Stimulated activated CD4-positive, alpha-beta T cell treated with anti-CD3 and anti-CD28 coated beads, Interleukin-4, amount 100 ng/mL, for 48 hours (primary cell): ENCODE measurements at regions not wholly inside any gene's neighbourhood (a gene's known extent, or its start where the extent isn't known, plus 50 kb on each side); places are given as distances from the start of the nearest gene placed in this dataset.

ENCODE experiments used
- DNase-seq, 2 donors: peaks; one replicate each; pipeline ENCODE4 v3.0.0-alpha.2; 2020; ENCODE audit warnings: low read depth in 2 of 2

DNA sequence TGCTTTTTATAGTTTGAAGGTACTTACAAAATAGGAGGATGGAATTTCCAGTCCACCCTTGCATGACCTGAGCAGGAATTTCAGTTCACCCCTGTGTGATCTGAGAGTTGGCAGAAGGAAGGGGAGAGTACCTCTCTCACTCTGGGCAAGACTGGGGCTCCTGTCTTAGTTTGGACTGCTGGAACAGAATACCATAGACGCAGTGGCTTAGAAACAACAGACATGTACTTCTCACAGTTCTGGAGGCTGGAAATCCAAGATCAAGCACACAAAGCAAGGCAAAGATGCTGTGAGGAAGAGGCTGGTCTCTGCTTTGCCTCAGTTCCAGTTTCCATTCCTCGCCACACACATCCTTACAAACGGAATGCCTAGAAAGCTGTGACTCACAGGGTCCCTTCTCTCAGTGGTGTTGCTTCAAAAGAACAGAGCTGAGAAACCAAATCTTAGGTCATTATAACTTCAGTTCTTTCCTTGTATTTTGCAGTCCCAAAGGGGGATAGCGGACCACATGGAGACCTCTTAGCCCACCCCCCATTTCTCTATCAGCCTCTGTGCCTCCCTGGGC, 108.8 kb upstream of the HAAO start:
- no peak for DNase-seq

DNA sequence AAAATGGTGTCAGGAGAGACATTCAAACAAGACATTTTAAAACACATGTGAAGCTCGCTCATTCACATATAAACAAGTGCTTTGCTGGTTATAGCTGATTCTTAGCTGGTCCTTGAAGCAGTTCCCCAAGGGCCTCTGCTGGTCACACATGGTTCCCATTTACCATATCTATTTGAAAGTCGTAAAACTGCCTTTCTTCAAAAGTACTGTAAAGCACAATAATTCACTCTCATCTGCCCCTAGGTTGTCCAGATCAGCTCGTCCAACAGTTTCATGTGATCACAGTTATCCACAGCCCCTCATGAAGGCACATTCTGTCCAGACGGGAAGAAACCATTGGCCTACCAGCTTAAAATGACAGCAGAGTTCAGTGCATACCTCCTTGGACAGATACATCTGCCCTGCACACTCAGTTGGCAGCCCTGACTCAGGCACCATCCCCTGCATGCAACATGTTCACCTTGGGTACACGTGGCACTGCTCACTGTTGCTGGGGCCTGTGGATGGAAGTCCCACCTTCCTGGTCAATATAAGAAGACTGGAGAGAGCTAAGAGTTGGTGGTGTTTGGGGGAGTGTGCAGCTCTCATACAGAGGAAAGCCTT, 108.0 kb upstream of the HAAO start:
- DNase-seq: no peak

DNA sequence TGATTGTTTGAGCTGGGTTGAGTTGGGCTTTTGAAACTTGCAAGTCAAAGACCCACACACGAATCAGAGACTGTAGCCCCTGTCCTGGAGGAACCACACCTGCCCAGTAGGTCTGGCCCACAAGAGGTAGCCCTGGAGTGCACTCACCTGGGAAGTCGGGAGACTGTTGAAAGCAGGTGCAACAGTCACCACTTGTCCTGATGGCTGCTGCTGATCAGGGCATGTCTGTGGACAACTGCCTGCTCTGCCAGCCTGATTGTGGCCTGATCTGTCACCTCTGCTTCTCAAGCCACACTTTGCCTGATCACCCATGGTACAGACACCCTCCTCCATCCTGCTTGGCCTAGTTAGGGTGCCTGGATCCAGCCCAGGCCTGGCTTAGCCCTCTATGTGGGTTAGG, 105.0 kb upstream of the HAAO start:
- no peak for DNase-seq

DNA sequence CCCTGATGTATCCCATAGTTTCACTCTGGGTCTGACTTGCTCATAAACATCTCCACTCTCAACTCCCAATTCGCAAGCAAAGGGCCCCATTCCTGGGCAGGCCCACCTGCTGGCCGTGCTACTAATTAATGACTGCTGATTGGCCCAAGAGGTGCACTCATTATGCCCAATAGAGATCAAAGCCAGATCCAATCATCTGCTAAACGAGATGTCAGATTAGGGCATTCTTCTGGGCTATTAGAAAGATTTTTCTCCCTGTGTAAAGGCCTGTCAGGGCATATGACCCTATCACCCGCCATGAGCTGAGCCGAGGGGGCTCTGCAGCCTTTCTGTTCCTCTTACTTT, 103.4 kb upstream of the HAAO start:
- no peak for DNase-seq

DNA sequence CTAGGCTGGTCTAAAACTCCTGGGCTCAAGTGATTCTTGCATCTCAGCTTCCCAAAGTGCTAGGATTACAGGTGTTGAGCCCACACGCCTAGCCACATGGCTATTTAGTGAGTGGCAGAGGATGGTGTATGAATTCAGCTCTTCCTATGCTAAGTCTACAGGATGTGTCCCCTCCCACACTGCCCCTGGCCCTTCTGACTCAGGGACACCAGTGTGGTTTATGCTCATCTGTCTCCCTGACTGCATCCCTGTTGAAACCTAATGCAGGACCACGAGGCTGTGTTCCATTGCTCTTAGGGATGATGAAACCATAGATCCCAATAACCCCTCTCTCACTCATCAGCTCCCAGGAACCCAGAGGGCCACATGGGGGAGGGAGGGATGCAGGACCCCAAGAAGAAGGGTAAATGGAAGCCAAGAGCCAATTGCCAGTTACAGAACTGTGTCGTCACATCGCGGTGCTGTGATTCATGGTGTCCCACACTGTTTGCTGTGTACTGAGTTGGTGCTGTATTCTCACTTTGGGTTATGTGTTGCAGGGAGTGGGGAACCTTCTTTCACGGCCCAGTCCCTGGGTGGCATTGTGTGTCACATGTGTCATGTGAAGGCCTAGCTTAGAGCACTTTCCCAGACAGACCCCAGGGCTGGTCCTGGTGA, 102.9 kb upstream of the HAAO start:
- DNase-seq: peak in 1 of 2 donors; percentile 5

DNA sequence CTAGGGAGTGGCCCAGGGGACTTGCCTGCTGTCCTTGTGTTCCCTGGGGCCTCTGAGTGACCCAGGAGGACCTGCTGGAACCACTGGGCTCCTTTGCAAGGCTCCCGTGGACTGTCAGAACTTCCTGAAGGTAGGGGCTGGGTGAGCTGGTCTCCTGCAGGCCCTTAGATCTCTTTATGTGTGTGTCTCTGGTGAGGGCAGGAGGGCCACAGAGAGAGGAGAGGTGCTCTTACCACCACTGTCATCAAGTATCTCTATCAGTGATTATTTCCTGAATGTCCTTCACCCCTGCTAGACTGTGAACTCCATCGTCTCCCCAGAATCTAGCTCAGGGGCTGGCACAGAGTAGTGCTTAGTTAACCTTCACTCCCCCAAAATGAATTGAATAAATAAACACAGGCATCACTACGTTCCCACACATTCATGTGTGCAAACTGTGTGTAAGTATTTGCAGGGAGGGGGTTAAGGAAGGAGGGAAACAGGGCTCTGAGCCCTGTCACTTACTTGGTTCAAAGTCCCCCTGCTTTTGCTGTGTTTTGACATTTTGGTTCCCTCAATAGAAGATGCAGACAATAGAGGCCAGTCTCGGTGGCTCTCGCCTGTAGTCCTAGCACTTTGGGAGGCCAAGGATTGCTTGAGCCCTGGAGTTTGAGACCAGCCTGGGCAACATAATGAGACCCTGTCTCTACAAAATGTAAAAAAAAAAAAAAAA, 100.8 kb upstream of the HAAO start:
- DNase-seq: no peak

DNA sequence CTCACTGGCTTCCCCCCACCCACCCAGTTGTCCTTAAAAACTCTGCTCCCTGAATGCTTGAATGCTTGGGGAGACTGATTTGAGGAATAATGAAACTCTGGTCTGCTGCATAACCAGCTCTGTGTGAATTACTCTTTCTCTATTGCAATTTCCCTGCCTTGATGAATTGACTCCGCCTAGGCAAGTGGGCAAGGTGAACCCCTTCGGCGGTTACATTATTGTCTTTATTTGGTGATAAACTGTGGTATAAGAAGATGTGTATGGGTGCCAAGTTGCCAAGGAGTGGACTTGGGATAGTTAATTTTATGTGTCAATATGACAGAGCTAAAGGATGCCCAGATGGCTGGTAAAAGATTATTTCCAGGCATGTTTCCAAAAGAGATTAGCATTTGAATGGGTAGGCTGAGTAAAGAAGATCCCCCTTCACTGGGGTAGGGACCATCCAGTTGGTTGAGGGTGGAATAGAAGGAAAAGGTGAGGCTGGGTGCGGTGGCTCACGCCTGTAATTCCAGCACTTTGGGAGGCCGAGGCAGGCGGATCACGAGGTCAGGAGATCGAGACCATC, 98.5 kb upstream of the HAAO start:
- no peak for DNase-seq

DNA sequence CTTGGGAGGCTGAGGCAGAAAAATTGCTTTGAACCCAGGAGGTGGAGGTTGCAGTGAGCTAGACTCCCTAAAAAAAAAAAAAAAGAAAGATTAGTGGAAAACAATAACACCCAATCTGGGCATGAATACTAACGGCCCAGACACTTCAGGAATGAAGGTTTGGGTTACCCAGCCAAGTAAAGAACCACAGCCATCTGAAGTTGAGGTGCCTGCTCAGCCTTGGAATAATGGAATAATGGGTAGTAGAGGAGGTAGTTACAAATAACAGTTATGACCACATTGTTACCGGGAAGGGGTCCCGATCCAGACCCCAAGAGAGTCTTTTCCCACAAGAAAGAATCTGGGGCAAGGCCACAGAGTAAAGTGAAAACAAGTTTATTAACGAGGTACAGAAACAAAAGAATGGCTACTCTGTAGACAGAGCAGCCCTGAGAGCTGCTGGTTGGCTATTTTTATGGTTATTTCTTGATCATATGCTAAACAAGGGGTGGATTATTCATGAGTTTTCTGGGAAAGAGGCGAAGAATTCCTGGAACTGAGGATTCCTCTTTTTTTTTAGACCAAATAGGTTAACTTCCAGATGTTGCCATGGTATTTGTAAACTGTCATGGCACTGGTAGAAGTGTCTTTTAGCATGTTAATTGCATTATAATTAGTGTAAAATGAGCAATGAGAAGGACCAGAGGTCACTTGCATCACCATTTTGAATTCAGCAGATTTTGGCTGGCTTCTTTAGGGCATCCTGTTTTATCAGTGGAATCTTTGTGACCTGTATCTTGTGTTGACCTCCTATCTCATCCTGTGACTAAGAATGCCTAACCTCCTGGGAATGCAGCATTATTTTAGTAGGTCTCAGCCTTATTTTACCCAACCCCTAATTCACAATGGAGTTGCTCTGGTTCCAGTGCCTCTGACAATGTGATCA, 96.2 kb upstream of the HAAO start:
- no peak for DNase-seq

DNA sequence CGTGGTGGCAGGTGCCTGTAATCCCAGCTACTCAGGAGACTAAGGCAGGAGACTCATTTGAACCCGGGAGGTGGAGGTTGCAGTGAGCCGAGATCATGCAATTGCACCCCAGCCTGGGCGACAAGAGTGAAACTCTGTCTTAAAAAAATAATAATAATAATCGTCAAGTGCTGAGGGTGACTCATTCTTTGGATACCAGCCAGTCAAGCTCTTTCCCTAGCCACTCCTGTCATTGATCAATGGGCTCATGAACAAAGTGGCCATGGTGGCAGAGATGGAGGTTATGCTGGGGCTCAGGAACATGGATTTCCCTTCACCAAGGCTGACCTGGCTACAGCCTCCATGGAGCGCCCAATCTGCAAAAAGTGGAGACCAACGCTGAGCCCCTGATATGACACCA, 94.5 kb upstream of the HAAO start:
- DNase-seq: no peak

DNA sequence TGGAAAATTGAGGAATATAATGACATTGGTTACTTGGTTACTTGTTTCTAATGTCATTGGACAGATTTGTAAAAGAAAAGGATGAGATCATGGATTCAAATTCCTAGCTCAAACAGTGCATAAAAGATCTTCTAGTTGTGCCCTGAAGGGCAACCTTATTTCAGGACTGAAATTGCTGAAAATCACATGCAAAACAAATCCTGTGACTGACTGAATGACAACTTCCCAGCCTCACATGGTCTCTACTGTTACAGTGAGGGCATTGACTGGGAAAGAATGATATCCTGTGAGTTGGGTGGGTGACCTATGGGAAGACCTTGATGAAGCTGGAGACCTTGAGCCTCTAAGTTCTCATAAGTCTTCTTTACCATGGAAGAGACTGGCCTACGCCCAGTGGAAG, 90.4 kb upstream of the HAAO start:
- no peak for DNase-seq

DNA sequence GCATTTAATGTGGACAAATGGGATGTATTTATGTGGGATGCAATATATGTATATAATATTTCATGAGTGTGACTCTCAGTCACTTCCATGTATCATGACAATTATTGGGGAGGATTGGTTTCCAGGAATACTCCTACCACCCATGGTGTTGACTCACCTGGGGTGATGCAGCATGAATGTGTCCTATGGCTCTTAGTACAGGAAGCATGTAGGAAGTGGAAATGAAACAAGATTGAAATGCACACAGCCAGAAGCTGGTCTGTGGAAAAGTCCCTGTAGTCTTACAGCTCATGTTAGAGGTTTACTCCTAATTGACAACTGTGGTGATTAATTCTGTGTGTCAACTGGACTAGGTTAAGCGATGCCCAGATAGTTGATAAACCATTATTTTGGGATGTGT, 89.3 kb upstream of the HAAO start:
- DNase-seq: peak in 1 of 2 donors; percentile 12

DNA sequence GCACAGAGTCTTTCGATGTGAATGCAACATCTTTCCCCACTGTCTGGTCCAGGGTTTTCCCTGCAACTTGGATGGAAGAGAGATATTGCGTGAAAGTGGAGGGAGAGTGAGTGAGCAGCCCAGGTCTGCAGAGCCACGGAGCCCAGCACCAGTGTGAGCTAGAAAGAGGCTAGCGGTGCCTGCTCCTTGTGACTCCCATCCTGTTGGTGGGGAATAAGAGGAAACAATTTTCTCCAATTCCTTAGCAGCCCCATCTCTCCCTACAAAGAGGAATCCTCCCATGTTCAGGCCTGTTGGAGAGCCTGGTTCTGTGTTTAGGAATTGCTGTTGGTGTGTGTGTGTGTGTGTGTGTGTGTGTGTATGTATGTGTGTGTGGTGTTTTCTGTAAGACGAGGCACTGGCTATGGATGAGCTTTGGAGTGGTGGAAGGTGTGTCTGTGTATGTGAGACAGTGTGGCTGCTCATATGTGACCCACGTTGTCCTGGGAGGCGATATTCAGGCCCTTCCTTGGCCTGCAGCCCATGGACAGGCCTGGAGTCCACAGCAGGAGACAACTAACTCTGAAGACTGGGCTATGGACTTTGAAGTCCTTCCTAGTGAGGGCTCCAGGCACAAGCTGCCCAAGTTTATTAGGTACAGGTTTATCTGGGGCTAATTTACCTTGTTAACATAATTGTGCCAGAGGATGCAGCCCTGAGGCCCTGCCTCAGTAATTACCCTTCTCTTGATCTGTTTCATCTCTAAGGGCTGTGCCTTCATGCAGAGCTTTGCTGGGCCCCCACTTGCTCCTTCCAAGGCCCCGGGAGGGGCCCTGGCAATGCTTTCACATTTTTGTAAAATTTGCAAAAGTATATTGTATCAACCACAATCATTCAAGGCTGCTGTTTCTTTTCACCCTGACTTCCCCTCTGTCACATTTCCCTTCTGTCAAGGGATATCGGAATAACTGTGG, 88.6 kb upstream of the HAAO start:
- DNase-seq: no peak

DNA sequence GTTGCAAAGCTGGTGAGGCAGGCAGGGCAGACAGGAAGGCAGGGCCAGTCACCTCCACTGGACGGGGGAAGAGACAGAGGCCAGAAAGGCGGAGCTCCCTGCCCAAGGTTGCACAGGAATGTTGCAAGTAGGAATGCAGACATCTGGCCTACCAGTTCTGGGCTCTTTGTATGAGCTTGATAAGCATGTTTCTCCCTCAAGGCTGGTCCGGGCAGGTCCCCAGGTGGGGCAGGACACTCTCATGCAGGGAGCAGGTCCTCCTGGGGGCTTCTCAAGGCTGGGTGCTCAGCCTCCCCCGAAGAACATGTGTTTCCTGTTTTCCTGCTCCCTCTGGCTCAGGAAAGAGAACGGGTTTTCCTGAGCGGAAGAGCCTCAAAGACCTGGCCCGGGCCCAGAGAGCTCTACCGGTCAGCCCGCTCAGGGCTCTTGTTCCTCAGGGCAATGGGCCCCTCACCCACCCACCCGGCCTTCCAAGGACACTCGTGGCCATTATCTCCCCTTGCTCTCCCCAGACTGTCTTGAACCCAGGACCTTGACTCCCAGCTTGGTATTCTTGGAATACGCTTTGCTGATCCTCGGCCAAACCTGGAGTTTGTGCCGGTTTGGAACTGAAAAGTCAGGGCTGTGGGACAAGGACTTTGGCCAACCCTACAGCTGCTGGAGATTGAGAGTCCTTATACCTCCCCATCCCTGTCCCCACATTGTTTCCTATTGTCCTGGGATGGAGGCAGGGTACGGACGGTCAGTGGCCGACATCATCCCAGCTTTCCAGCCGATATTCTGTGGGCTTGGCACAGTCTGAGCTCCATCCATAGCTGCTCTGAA, 87.7 kb upstream of the HAAO start:
- no peak for DNase-seq

DNA sequence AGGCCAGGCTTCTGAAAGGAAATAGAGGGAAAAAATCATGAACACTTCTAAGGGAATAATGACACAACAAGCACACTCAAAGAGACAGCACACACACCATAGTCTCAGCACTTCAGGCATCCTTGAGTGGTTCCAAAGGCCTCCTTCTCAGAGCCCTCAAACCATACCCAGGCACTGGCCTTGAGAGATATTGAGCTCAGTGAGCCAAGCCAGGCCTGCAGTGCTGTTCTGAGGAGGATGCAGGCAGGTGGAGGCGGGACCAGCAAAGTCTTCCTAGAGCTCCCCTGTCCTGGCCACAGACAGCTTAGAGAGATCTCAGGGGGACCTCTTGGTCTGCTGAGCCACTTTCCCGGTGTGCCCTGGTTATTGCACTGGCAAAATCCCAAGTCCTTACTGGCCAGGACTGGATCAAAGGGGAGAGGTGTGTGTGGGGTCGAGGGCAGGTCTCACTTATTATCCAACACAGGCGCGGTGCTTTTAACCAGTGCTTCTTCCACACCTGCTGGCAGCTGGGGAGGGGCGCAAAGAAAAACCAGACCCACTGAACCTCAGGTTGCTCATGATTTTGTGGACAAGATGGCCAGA, 86.8 kb upstream of the HAAO start:
- no peak for DNase-seq

DNA sequence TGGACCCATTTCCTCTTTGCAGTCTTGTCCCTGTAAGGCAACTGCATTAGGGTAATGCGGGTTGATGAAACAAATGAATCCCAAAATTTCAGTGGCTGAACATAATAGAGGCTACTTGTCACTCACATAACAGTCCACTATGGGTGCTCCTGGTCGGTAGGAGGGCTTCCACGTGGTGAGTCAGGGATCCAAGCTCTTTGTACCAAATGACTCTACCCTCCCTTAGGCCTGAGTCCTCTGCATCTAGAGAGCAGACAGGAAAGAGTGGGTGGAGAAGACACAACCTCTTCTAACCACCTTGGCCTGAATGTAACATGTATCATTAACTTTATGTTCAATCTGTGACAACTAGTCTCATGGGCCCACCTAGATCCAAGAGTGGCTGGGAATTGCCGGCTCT, 86.2 kb upstream of the HAAO start:
- peak in 1 of 2 donors; percentile 8 for DNase-seq

DNA sequence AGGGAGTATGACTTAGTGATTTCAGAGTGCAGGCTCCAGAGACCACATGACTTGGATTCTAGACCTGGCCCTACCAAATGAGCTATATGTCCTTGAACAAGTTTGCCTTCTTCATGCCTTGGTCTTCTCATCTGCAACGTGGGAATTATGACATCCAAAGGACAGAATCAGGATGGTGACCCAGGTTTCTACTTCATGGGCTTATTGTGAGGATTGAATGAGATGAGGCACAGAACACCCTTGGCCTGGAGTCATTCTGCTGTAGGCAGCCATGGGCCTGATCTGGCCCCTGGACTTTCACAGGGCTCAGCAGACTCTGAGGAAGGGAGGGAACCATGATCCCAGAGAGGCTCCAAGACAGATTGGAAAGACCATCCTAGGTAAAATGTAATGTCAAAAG, 85.6 kb upstream of the HAAO start:
- no peak for DNase-seq

DNA sequence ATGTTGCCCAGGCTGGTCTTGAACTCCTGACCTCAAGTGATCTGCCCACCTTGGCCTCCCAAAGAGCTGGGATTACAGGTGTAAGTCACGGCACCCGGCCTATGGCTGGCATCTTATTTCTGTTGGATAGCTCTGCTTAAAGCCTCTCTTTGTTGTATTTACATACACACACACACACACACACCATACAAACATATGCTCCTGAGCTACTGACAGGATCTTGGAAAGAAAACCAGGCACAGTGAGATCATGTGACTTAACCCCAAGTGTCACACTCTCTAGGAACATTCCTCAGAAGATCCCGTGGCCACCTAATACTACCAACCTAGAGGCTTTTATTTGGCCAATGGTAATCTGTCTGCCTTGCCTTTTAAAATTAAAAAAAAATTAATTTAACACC, 85.1 kb upstream of the HAAO start:
- no peak for DNase-seq

DNA sequence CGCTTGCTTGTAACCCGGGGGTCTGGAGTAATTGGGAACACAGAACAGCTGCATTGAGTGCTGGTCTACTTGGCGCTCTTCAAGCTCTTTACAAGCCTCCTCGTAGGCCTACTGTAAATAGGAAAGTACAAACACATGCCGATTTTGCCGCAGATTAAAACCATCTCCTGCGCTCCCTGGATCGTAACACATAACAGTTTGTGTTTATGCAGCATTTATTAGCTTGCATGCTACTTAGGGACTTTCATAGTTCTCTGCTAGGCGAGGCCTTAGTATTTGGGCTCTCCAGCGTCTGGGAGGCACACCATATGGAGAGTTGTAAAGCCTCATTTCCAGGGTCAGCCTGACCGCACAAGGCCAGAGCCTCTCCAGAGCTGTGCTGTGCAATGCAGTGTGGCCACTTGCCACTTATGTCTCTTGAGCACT, 84.0 kb upstream of the HAAO start:
- DNase-seq: no peak

DNA sequence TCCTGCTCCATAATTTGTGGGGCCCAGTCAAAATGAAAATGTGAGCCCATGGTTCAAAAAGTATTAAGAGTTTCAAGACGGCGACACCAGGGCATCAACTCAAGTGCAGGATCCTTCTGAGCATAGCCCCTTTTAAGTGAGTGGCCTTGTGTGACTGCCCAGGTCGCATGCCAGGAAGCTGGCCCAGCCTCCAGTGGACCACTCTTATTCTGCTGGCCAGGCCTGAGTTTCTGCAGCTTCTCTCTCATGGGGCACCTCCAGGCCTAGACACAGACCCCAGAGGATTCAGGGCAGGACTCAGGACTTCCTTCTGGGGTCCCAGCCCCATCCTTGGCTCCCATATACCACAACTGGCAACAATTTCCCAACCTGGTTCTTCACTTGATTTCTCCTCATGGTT, 83.5 kb upstream of the HAAO start:
- no peak for DNase-seq
